GM12878 (cell line): ENCODE measurements at regions not wholly inside any gene's neighbourhood (a gene's known extent, or its start where the extent isn't known, plus 50 kb on each side); places are given as distances from the start of the nearest gene placed in this dataset.

Experiments used
- ATAC-seq: fragments of 200-7000 bp; cut with Tn5 transposase; 3 replicates; pipeline ENCODE4 v1.9.1; 2020; ENCODE audit warnings: mild to moderate bottlenecking, moderate library complexity
- BruUV-seq: library from RNA; stranded (reverse); fragments of 400-500 nt; replicated peaks from 2 replicates; lab custom pipeline; 2021; lab: Mats Ljungman, UMichigan
- CTCF ChIA-PET: fragments of 300-600 bp; sonication (Branson Sonifier 250); formaldehyde crosslinking; extraction: SDS; loops from one replicate; lab custom pipeline; 2021; ENCODE audit warnings: inconsistent platforms; lab: Yijun Ruan, JAX
- POLR2A ChIA-PET: fragments of 350-600 bp; formaldehyde crosslinking; extraction: SDS; loops from one replicate; lab custom pipeline; 2021; ENCODE audit warnings: inconsistent platforms; lab: Charles Lee
- RAD21 ChIA-PET: fragments of 300-600 bp; sonication (Branson Sonifier 250); formaldehyde crosslinking; loops from one replicate; lab custom pipeline; 2023; ENCODE audit warnings: antibody characterized with exemption; ENCODE audit not compliant: unreplicated experiment; lab: Charles Lee
- SMC1A ChIA-PET: fragments of 300-600 bp; sonication (Branson Sonifier 250); formaldehyde crosslinking; loops from one replicate; lab custom pipeline; 2023; ENCODE audit not compliant: unreplicated experiment, uncharacterized antibody; lab: Charles Lee
- DNase-seq: peaks from one replicate; pipeline ENCODE4 v3.0.0-alpha.2; 2011; ENCODE audit warnings: low read depth, low spot score
- FAIRE-seq: peaks from 3 replicates; lab custom pipeline; 2011; peaks lifted over from hg19 to GRCh38; lab: Jason Lieb, UNC
- H2AFZ ChIP-seq: 2 replicates; pipeline ENCODE4 v1.6.0; 2011; ENCODE audit warnings: low read depth, low read length, control low read depth; ENCODE audit not compliant: control insufficient read depth
- H3K27ac ChIP-seq: 2 replicates; pipeline ENCODE4 v1.5.1; 2011; ENCODE audit warnings: control low read depth; ENCODE audit not compliant: control insufficient read depth, insufficient read depth
- H3K27me3 ChIP-seq, 2 experiments: replicated peaks in 1 of 2; 2 replicates each; pipeline versions ENCODE4 v1.6.0 to v1.6.1; 2011; ENCODE audit warnings: low read length in 1 of 2; ENCODE audit not compliant: control insufficient read depth in 2 of 2, insufficient read depth in 2 of 2
- H3K36me3 ChIP-seq, 2 experiments: 2 replicates each; pipeline ENCODE4 v1.5.1; 2011; ENCODE audit warnings: low read length in 1 of 2; ENCODE audit not compliant: control insufficient read depth in 2 of 2, insufficient read depth in 2 of 2
- H3K4me1 ChIP-seq: 2 replicates; pipeline ENCODE4 v1.6.1; 2011; ENCODE audit warnings: mild to moderate bottlenecking, low read length, moderate library complexity, mixed read lengths; ENCODE audit not compliant: control insufficient read depth, insufficient read depth
- H3K4me2 ChIP-seq: 2 replicates; pipeline ENCODE4 v1.6.0; 2011; ENCODE audit warnings: control low read depth; ENCODE audit not compliant: control insufficient read depth, insufficient read depth
- H3K4me3 ChIP-seq: fragments of 200-600 bp; sonication (generic); 2 replicates; pipeline ENCODE4 v1.5.1; 2016
- H3K79me2 ChIP-seq: 2 replicates; pipeline ENCODE4 v1.6.0; 2011; ENCODE audit warnings: low read length; ENCODE audit not compliant: control insufficient read depth, insufficient read depth
- H3K9ac ChIP-seq: 2 replicates; pipeline ENCODE4 v1.8.0; 2011; ENCODE audit warnings: low read length, control low read depth, mixed read lengths; ENCODE audit not compliant: control insufficient read depth, insufficient read depth
- H3K9me3 ChIP-seq: replicated peaks from 3 replicates; pipeline ENCODE4 v1.5.1; 2011; ENCODE audit warnings: mild to moderate bottlenecking, low read length; ENCODE audit not compliant: control insufficient read depth, insufficient read depth
- H4K20me1 ChIP-seq: 2 replicates; pipeline ENCODE4 v1.6.0; 2011; ENCODE audit not compliant: control insufficient read depth, insufficient read depth
- CHD4 ChIP-seq: fragments of 200-600 bp; sonication (generic); IDR thresholded peaks from 2 replicates; pipeline ENCODE4 v1.6.1; 2016; ENCODE audit warnings: mild to moderate bottlenecking
- CREM ChIP-seq: IDR thresholded peaks from 2 replicates; pipeline ENCODE4 v1.6.1; 2014; ENCODE audit warnings: antibody characterized with exemption, low read depth
- FOS ChIP-seq: IDR thresholded peaks from 3 replicates; pipeline ENCODE4 v1.6.1; 2011; ENCODE audit warnings: borderline replicate concordance; ENCODE audit not compliant: insufficient read length; ENCODE audit errors: extremely low read depth
- HCFC1 ChIP-seq: fragments of 150-350 bp; IDR thresholded peaks from 2 replicates; pipeline ENCODE4 v1.6.1; 2014; ENCODE audit warnings: low read length
- IKZF1 ChIP-seq: fragments of 450-650 bp; conservative IDR thresholded peaks from 2 replicates; pipeline ENCODE4 v1.6.1; 2017; ENCODE audit warnings: antibody characterized with exemption, mild to moderate bottlenecking
- JUNB ChIP-seq: IDR thresholded peaks from 2 replicates; pipeline ENCODE4 v1.6.1; 2016; ENCODE audit warnings: antibody characterized with exemption, mild to moderate bottlenecking
- NBN ChIP-seq: fragments of 450-650 bp; IDR thresholded peaks from 2 replicates; pipeline ENCODE4 v1.6.1; 2016
- SRF ChIP-seq, 2 experiments: IDR thresholded peaks; 2 replicates each; pipeline ENCODE4 v1.6.1; 2011; ENCODE audit warnings: low read depth in 2 of 2, low read length in 2 of 2, mild to moderate bottlenecking in 1 of 2, moderate library complexity in 1 of 2
- WRNIP1 ChIP-seq: IDR thresholded peaks from 2 replicates; pipeline ENCODE4 v1.6.1; 2011; ENCODE audit warnings: low read depth, low read length, improper control_type of control experiment, borderline replicate concordance
- ZBTB11 ChIP-seq: fragments of 450-650 bp; formaldehyde crosslinking; IDR thresholded peaks from 2 replicates; pipeline ENCODE4 v1.5.0; 2022; ENCODE audit warnings: mild to moderate bottlenecking, missing genetic modification characterization
- ZNF274 ChIP-seq: IDR thresholded peaks from one replicate; pipeline ENCODE4 v1.8.0; 2011; ENCODE audit not compliant: insufficient read length, insufficient read depth
- ZNF384 ChIP-seq: IDR thresholded peaks from 2 replicates; pipeline ENCODE4 v1.6.1; 2012; ENCODE audit warnings: low read depth, mild to moderate bottlenecking, low read length, improper control_type of control experiment, borderline replicate concordance
- WGBS: methylation state at CpG from one replicate; pipeline ENCODE4 v1.1.6; 2016; ENCODE audit warnings: low lambda C conversion rate; ENCODE audit not compliant: insufficient replicate concordance, insufficient coverage; ENCODE audit errors: missing lambda C conversion rate; 5-methylcytosine and 5-hydroxymethylcytosine counted together
- in situ Hi-C: fragments of 300-500 bp; cut with MboI; formaldehyde crosslinking; loops from 9 replicates; pipeline ENCODE4 v1.14.3; 2018; ENCODE audit warnings: mixed read lengths
- intact Hi-C: fragments of 100-400 bp; cut with micrococcal nuclease; formaldehyde crosslinking; loops from one replicate; pipeline ENCODE4 v1.14.2; 2022; ENCODE audit not compliant: unreplicated experiment
- TF ChIP-seq, protein P1 (sequence below): fragments of 150-350 bp; IDR thresholded peaks from 2 replicates; pipeline ENCODE4 v1.6.1; 2014; ENCODE audit warnings: mild to moderate bottlenecking, low read depth, low read length
- TF ChIP-seq, protein P2 (sequence below): fragments of 450-650 bp; IDR thresholded peaks from 2 replicates; pipeline ENCODE4 v1.6.1; 2016; ENCODE audit warnings: mild to moderate bottlenecking, moderate library complexity, borderline replicate concordance
- TF ChIP-seq, protein P3 (sequence below): fragments of 450-650 bp; IDR thresholded peaks from 2 replicates; pipeline ENCODE4 v1.6.1; 2018; ENCODE audit warnings: mild to moderate bottlenecking, low read depth, moderate library complexity; ENCODE audit not compliant: partially characterized antibody

- H3K27me3 ChIP-seq: no peaks in the 10 kb centered on the region
- in situ Hi-C loops: no loop called here
- intact Hi-C loops: no loop called here
- no peak overlapping the region for H3K4me3 ChIP-seq
- CTCF ChIA-PET: no interaction called here
- RAD21 ChIA-PET: no interaction called here
- no peak overlapping the region for H3K27ac ChIP-seq
- no peaks in the 10 kb centered on the region for H3K4me1 ChIP-seq
- no peaks in the 10 kb centered on the region for H3K36me3 ChIP-seq
- H3K4me2 ChIP-seq: no peak overlapping the region
- no peaks in the 10 kb centered on the region for H4K20me1 ChIP-seq
- DNase-seq (no peak), ATAC-seq (no peak), FAIRE-seq (no peak)
- WGBS: 73% methylated on average over 8 of the region's 8 CpGs
- H2AFZ ChIP-seq: no peak overlapping the region
- POLR2A ChIA-PET: no interaction called here
- no peaks in the 10 kb centered on the region for H3K9me3 ChIP-seq
- SMC1A ChIA-PET: no interaction called here
- BruUV-seq: no TSS peak
- no peaks in the 10 kb centered on the region for H3K79me2 ChIP-seq
- H3K9ac ChIP-seq: no peak overlapping the region
- no peak for TF ChIP-seq FOS
- no peak for TF ChIP-seq ZNF274
- no peak for TF ChIP-seq WRNIP1
- TF ChIP-seq, protein P1, sequence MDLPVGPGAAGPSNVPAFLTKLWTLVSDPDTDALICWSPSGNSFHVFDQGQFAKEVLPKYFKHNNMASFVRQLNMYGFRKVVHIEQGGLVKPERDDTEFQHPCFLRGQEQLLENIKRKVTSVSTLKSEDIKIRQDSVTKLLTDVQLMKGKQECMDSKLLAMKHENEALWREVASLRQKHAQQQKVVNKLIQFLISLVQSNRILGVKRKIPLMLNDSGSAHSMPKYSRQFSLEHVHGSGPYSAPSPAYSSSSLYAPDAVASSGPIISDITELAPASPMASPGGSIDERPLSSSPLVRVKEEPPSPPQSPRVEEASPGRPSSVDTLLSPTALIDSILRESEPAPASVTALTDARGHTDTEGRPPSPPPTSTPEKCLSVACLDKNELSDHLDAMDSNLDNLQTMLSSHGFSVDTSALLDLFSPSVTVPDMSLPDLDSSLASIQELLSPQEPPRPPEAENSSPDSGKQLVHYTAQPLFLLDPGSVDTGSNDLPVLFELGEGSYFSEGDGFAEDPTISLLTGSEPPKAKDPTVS: no peak
- no peak for TF ChIP-seq ZBTB11
- no peak for TF ChIP-seq JUNB
- TF ChIP-seq, protein P2, sequence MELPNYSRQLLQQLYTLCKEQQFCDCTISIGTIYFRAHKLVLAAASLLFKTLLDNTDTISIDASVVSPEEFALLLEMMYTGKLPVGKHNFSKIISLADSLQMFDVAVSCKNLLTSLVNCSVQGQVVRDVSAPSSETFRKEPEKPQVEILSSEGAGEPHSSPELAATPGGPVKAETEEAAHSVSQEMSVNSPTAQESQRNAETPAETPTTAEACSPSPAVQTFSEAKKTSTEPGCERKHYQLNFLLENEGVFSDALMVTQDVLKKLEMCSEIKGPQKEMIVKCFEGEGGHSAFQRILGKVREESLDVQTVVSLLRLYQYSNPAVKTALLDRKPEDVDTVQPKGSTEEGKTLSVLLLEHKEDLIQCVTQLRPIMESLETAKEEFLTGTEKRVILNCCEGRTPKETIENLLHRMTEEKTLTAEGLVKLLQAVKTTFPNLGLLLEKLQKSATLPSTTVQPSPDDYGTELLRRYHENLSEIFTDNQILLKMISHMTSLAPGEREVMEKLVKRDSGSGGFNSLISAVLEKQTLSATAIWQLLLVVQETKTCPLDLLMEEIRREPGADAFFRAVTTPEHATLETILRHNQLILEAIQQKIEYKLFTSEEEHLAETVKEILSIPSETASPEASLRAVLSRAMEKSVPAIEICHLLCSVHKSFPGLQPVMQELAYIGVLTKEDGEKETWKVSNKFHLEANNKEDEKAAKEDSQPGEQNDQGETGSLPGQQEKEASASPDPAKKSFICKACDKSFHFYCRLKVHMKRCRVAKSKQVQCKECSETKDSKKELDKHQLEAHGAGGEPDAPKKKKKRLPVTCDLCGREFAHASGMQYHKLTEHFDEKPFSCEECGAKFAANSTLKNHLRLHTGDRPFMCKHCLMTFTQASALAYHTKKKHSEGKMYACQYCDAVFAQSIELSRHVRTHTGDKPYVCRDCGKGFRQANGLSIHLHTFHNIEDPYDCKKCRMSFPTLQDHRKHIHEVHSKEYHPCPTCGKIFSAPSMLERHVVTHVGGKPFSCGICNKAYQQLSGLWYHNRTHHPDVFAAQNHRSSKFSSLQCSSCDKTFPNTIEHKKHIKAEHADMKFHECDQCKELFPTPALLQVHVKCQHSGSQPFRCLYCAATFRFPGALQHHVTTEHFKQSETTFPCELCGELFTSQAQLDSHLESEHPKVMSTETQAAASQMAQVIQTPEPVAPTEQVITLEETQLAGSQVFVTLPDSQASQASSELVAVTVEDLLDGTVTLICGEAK: no peak
- TF ChIP-seq HCFC1: no peak
- TF ChIP-seq ZNF384: no peak
- no peak for TF ChIP-seq CHD4
- TF ChIP-seq, protein P3, sequence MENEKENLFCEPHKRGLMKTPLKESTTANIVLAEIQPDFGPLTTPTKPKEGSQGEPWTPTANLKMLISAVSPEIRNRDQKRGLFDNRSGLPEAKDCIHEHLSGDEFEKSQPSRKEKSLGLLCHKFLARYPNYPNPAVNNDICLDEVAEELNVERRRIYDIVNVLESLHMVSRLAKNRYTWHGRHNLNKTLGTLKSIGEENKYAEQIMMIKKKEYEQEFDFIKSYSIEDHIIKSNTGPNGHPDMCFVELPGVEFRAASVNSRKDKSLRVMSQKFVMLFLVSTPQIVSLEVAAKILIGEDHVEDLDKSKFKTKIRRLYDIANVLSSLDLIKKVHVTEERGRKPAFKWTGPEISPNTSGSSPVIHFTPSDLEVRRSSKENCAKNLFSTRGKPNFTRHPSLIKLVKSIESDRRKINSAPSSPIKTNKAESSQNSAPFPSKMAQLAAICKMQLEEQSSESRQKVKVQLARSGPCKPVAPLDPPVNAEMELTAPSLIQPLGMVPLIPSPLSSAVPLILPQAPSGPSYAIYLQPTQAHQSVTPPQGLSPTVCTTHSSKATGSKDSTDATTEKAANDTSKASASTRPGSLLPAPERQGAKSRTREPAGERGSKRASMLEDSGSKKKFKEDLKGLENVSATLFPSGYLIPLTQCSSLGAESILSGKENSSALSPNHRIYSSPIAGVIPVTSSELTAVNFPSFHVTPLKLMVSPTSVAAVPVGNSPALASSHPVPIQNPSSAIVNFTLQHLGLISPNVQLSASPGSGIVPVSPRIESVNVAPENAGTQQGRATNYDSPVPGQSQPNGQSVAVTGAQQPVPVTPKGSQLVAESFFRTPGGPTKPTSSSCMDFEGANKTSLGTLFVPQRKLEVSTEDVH: no peak
- no peak for TF ChIP-seq SRF (IDR thresholded peaks at IDR 0.05; ENCODE audit: low read depth in 2 of 2, low read length in 2 of 2)
- TF ChIP-seq NBN: no peak
- TF ChIP-seq IKZF1: no peak
- no peak for TF ChIP-seq CREM
These were observed 1235.2 kb downstream of the TBC1D22A start for GRCh38 chr22:47997612-47998011.
